Naive B cell (primary cell): ENCODE measurements at regions not wholly inside any gene's neighbourhood (a gene's known extent, or its start where the extent isn't known, plus 50 kb on each side); places are given as distances from the start of the nearest gene placed in this dataset.

Experiments
- ATAC-seq, 2 donors: fragments of 150-1000 bp; cut with Tn5 transposase; 2 replicates each; pipeline ENCODE4 v1.10.0; 2021; ENCODE audit warnings: low read depth in 2 of 2, mild to moderate bottlenecking in 2 of 2, moderate library complexity in 2 of 2
- DNase-seq: peaks from one replicate; pipeline ENCODE4 v3.0.0; 2022
- H3K27ac Mint-ChIP-seq, 6 donors: one replicate each; pipeline ENCODE4 v1.8.0; 2020 to 2022; ENCODE audit warnings: mild to moderate bottlenecking in 6 of 6, mixed read lengths in 6 of 6, moderate library complexity in 5 of 6, inconsistent platforms in 2 of 6
- H3K27me3 Mint-ChIP-seq, 3 donors: one replicate each; pipeline ENCODE4 v1.8.0; 2021 to 2022; ENCODE audit warnings: mixed read lengths in 3 of 3, mild to moderate bottlenecking in 1 of 3
- H3K36me3 Mint-ChIP-seq, 2 donors: one replicate each; pipeline ENCODE4 v1.8.0; 2020 to 2022; ENCODE audit warnings: mixed read lengths in 2 of 2, inconsistent platforms in 1 of 2, mild to moderate bottlenecking in 1 of 2
- H3K4me1 Mint-ChIP-seq, 3 donors: one replicate each; pipeline ENCODE4 v1.8.0; 2020 to 2022; ENCODE audit warnings: mixed read lengths in 3 of 3, inconsistent platforms in 1 of 3, mild to moderate bottlenecking in 1 of 3, moderate library complexity in 1 of 3
- H3K4me3 Mint-ChIP-seq, 8 donors: one replicate each; pipeline ENCODE4 v1.8.0; 2020 to 2022; ENCODE audit warnings: mild to moderate bottlenecking in 8 of 8, mixed read lengths in 8 of 8, moderate library complexity in 8 of 8, inconsistent platforms in 2 of 8
- H3K9me3 Mint-ChIP-seq, 7 donors: one replicate each; pipeline ENCODE4 v1.8.0; 2020 to 2022; ENCODE audit warnings: mixed read lengths in 7 of 7, mild to moderate bottlenecking in 5 of 7, inconsistent platforms in 2 of 7, moderate library complexity in 1 of 7

- H3K4me1 Mint-ChIP-seq = no peaks in the 10 kb centered on the region
- H3K27ac Mint-ChIP-seq = no peak overlapping the region
- DNase-seq = no peak
- H3K4me3 Mint-ChIP-seq = no peak overlapping the region
- no peaks in the 10 kb centered on the region for H3K27me3 Mint-ChIP-seq
- H3K9me3 Mint-ChIP-seq = peaks cover 0 to 12% (median 0%) of the 10 kb centered on the region in 7 donors
- no peak for ATAC-seq
- H3K36me3 Mint-ChIP-seq = no peaks in the 10 kb centered on the region
Measured at GRCh38 chr12:43038991-43039390, 449.4 kb upstream of the PRICKLE1 start.

- Mint-ChIP-seq H3K9me3 (peaks cover 0 to 20% (median 9%) of the 10 kb centered on the region in 7 donors), H3K27ac (no peak overlapping the region), H3K4me1 (no peaks in the 10 kb centered on the region), H3K4me3 (no peak overlapping the region), H3K36me3 (no peaks in the 10 kb centered on the region), H3K27me3 (peaks cover 0 to 8% (median 0%) of the 10 kb centered on the region in 3 donors)
- ATAC-seq = no peak
- no peak for DNase-seq
Measured at GRCh38 chr12:43029971-43030370, 440.4 kb upstream of the PRICKLE1 start.

DNA sequence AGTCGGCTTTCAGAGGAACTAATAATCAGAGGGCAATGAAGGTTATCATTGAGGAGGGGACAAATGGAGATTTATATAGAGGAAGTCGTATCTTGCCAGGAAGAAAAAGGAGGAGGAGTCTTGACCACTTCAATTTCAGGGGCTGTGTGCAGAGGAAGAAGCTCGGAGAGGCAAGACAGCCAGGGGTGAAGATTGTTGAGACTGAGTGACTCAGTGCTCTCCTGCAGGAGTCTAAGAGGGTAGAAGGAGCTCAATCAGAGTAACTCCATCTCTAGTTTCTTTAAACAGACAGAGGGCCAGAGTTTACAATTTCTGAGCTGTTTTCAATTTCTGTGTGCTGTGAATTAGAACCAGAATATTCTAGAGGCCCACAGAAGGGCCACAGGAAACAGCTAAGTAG, 439.3 kb upstream of the PRICKLE1 start:
- Mint-ChIP-seq H3K9me3 (peaks cover 0 to 20% (median 6%) of the 10 kb centered on the region in 7 donors), H3K27ac (peak overlapping the region in 1 of 6 donors; percentile 6)

DNA sequence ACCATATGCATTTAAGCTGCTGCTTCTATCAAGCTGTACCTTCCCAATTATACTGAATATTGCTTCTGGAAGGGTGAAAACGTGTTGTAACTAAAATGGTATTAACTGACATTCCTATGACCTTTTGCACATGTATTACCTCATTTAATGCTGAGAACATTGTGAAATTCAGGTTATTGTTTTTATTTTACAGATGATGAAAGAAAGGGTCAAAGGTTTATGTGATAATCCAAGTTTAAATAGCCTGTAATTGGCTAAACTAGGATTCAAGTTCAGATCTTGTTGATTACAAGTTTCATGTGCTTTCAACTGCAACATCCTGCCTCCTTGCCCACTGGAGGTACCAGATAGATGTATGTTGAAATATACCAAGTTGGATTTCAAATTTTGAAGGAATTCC, 433.3 kb upstream of the PRICKLE1 start:
- Mint-ChIP-seq H3K27me3 (no peaks in the 10 kb centered on the region), H3K36me3 (no peaks in the 10 kb centered on the region), H3K9me3 (peaks cover 0 to 5% (median 0%) of the 10 kb centered on the region in 7 donors), H3K27ac (no peak overlapping the region), H3K4me1 (no peaks in the 10 kb centered on the region), H3K4me3 (no peak overlapping the region)
- DNase-seq (no peak), ATAC-seq (no peak)

More for the DNA sequence above, 439.3 kb upstream of the PRICKLE1 start:
- DNase-seq (no peak), ATAC-seq (no peak)
- H3K4me1 Mint-ChIP-seq = no peaks in the 10 kb centered on the region
- peaks cover 0 to 8% (median 0%) of the 10 kb centered on the region in 3 donors for H3K27me3 Mint-ChIP-seq
- no peak overlapping the region for H3K4me3 Mint-ChIP-seq
- no peaks in the 10 kb centered on the region for H3K36me3 Mint-ChIP-seq

- no peak for DNase-seq
- H3K27ac Mint-ChIP-seq = no peak overlapping the region
- peaks cover 0 to 6% (median 4%) of the 10 kb centered on the region in 7 donors for H3K9me3 Mint-ChIP-seq
- no peak overlapping the region for H3K4me3 Mint-ChIP-seq
- no peaks in the 10 kb centered on the region for H3K4me1 Mint-ChIP-seq
- no peaks in the 10 kb centered on the region for H3K36me3 Mint-ChIP-seq
- ATAC-seq = no peak
- no peaks in the 10 kb centered on the region for H3K27me3 Mint-ChIP-seq
Measured at GRCh38 chr12:43015090-43015737, 425.7 kb upstream of the PRICKLE1 start.

- Mint-ChIP-seq H3K4me3 (no peak overlapping the region), H3K9me3 (peaks cover 0 to 6% (median 4%) of the 10 kb centered on the region in 7 donors), H3K27ac (no peak overlapping the region), H3K36me3 (no peaks in the 10 kb centered on the region), H3K4me1 (no peaks in the 10 kb centered on the region), H3K27me3 (no peaks in the 10 kb centered on the region)
- no peak for ATAC-seq
- DNase-seq = no peak
Measured at GRCh38 chr12:43011383-43011926, 421.9 kb upstream of the PRICKLE1 start.

- H3K9me3 Mint-ChIP-seq = peaks cover 0 to 2% (median 1%) of the 10 kb centered on the region in 7 donors
- no peaks in the 10 kb centered on the region for H3K27me3 Mint-ChIP-seq
- ATAC-seq (no peak), DNase-seq (no peak)
- H3K36me3 Mint-ChIP-seq = no peaks in the 10 kb centered on the region
- no peak overlapping the region for H3K27ac Mint-ChIP-seq
- H3K4me3 Mint-ChIP-seq = no peak overlapping the region
- no peaks in the 10 kb centered on the region for H3K4me1 Mint-ChIP-seq
Measured at GRCh38 chr12:43009846-43010240, 420.3 kb upstream of the PRICKLE1 start.

DNA sequence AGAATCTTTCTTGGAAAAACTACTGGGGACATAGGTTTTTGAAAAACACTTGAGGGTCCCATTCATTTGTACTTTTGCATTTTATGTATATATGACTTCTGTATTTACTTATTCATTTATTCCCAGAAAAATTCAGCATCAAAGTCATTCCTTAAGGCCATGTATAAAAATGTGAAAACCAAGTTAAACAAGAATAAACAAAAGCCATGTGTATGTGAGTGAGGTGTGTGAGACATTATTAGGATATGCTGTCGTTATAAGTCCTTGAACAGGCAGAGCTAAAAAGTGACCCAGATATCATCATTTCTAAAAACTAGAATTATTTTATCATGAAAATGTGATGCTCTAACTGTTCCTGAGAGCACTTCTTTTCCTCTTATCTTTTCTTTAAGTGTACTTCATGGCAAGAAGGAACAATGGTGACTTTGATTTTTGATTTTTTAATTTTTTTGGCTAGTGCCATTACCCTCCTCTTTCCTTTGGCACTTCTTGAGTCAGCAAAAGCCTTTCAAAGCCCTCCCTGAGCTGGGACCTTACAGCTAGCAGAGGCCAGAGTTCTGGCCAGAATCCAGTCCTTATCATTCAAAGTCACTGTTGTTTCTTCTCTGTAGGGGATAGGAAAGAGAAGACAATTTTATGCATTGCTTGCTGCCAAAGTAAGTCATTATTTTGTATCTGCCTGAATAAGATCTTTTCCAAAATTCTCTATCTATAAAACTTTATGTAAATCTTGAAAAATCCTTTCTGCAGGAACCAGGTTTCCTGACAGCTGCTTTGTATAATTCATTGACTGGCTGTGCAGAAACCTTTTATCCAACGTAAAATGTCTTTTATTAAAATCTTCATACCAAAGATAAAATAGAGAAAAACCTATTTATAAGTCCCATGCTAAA, 419.7 kb upstream of the PRICKLE1 start:
- Mint-ChIP-seq H3K4me3 (no peak overlapping the region), H3K36me3 (no peaks in the 10 kb centered on the region), H3K9me3 (peaks cover 0 to 3% (median 0%) of the 10 kb centered on the region in 7 donors), H3K27me3 (no peaks in the 10 kb centered on the region), H3K27ac (no peak overlapping the region), H3K4me1 (no peaks in the 10 kb centered on the region)
- DNase-seq (no peak), ATAC-seq (no peak)

GRCh38 chr12:43004908-43005307, 415.4 kb upstream of the PRICKLE1 start:
- Mint-ChIP-seq H3K36me3 (no peaks in the 10 kb centered on the region), H3K27me3 (no peaks in the 10 kb centered on the region), H3K27ac (no peak overlapping the region), H3K4me3 (no peak overlapping the region), H3K9me3 (peaks cover 0 to 3% (median 0%) of the 10 kb centered on the region in 7 donors), H3K4me1 (no peaks in the 10 kb centered on the region)
- DNase-seq (no peak), ATAC-seq (no peak)

GRCh38 chr12:43004141-43004540, 414.6 kb upstream of the PRICKLE1 start:
- H3K27ac Mint-ChIP-seq = no peak overlapping the region

DNA sequence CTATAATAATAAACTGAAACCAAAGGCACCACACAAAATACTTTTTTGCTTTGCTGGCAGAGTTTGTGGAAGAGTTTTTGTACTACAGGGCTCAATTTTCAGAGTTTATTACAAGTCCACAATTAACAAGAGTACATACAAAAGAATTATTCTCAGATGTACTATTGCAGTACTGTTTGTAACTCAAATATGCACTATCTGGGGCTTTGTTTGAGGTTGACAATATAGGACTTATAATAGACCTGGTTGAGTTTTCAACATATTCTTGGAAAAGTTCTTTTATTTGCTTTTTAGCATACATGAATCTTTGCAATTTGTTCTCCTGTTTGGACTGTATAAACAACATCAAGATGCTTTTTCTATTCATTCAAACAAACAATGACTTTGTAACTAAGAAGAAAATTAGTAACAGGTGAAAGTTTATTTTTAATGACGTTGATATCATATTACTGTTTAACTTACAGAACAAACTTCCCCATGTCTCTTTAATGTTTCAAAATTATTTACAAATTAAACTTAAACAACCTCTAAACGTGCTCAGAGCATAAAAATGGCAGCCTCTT, 407.4 kb upstream of the PRICKLE1 start:
- peaks cover 0 to 4% (median 0%) of the 10 kb centered on the region in 7 donors for H3K9me3 Mint-ChIP-seq

More at GRCh38 chr12:43004141-43004540, 414.6 kb upstream of the PRICKLE1 start:
- Mint-ChIP-seq H3K36me3 (no peaks in the 10 kb centered on the region), H3K27me3 (peaks cover 0 to 3% (median 0%) of the 10 kb centered on the region in 3 donors), H3K9me3 (peaks cover 0 to 3% (median 0%) of the 10 kb centered on the region in 7 donors), H3K4me1 (no peaks in the 10 kb centered on the region), H3K4me3 (no peak overlapping the region)
- ATAC-seq (no peak), DNase-seq (no peak)

GRCh38 chr12:42992826-42993225, 403.3 kb upstream of the PRICKLE1 start:
- Mint-ChIP-seq H3K4me1 (no peaks in the 10 kb centered on the region), H3K36me3 (no peaks in the 10 kb centered on the region), H3K27ac (no peak overlapping the region), H3K27me3 (no peaks in the 10 kb centered on the region), H3K4me3 (no peak overlapping the region), H3K9me3 (peaks cover 0 to 4% (median 0%) of the 10 kb centered on the region in 7 donors)
- no peak for DNase-seq
- ATAC-seq = no peak

More for the DNA sequence above, 407.4 kb upstream of the PRICKLE1 start:
- peaks cover 0 to 3% (median 0%) of the 10 kb centered on the region in 3 donors for H3K27me3 Mint-ChIP-seq
- ATAC-seq (no peak), DNase-seq (no peak)
- H3K4me1 Mint-ChIP-seq = no peaks in the 10 kb centered on the region
- no peak overlapping the region for H3K27ac Mint-ChIP-seq
- no peaks in the 10 kb centered on the region for H3K36me3 Mint-ChIP-seq
- no peak overlapping the region for H3K4me3 Mint-ChIP-seq

GRCh38 chr12:42990387-42990786, 400.8 kb upstream of the PRICKLE1 start:
- H3K4me1 Mint-ChIP-seq = no peaks in the 10 kb centered on the region
- H3K27ac Mint-ChIP-seq = no peak overlapping the region
- H3K9me3 Mint-ChIP-seq = peaks cover 0 to 3% (median 0%) of the 10 kb centered on the region in 7 donors
- no peak overlapping the region for H3K4me3 Mint-ChIP-seq
- H3K27me3 Mint-ChIP-seq = no peaks in the 10 kb centered on the region
- DNase-seq = no peak
- no peaks in the 10 kb centered on the region for H3K36me3 Mint-ChIP-seq
- no peak for ATAC-seq
